CD4-positive, alpha-beta T cell (primary cell): ENCODE measurements at regions not wholly inside any gene's neighbourhood (a gene's known extent, or its start where the extent isn't known, plus 50 kb on each side); places are given as distances from the start of the nearest gene placed in this dataset.

Experiments
- ATAC-seq: fragments of 200-7000 bp; cut with Tn5 transposase; one replicate; pipeline ENCODE4 v1.10.0; 2022; ENCODE audit warnings: mild to moderate bottlenecking; ENCODE audit not compliant: poor library complexity
- CTCF ChIA-PET: fragments of 350-600 bp; sonication (Branson Sonifier 250); formaldehyde crosslinking; loops from one replicate; lab custom pipeline; 2021; ENCODE audit warnings: antibody characterized with exemption, inconsistent platforms; lab: Charles Lee
- POLR2A ChIA-PET: fragments of 350-600 bp; sonication (Branson Sonifier 250); formaldehyde crosslinking; loops from one replicate; lab custom pipeline; 2021; ENCODE audit warnings: antibody characterized with exemption, inconsistent platforms; lab: Charles Lee
- DNase-seq, 14 experiments: peaks; one replicate each; pipeline ENCODE4 v3.0.0-alpha.2; 2013 to 2020; ENCODE audit warnings: mixed read lengths in 2 of 14
- H3K27ac ChIP-seq, 2 donors: one replicate each; pipeline versions ENCODE4 v1.5.1 to v1.7.0; 2013; ENCODE audit warnings: low read length in 2 of 2, low read depth in 1 of 2, mild to moderate bottlenecking in 1 of 2
- H3K27me3 ChIP-seq, 2 experiments: 1 replicate in 1 of 2; 2 replicates in 1 of 2; pipeline versions ENCODE4 v1.6.1 to v1.7.0; 2013; ENCODE audit warnings: low read length in 2 of 2, control low read depth in 1 of 2, mild to moderate bottlenecking in 1 of 2, moderate library complexity in 1 of 2; ENCODE audit not compliant: insufficient read depth in 2 of 2, control insufficient read depth in 1 of 2
- H3K36me3 ChIP-seq: one replicate; pipeline ENCODE4 v1.6.1; 2013; ENCODE audit warnings: low read length, control low read depth; ENCODE audit not compliant: insufficient read depth
- H3K4me1 ChIP-seq: one replicate; pipeline ENCODE4 v1.6.1; 2013; ENCODE audit warnings: low read length, control low read depth; ENCODE audit not compliant: insufficient read depth
- H3K4me3 ChIP-seq: one replicate; pipeline ENCODE4 v1.5.1; 2013; ENCODE audit warnings: mild to moderate bottlenecking, low read length, moderate library complexity
- H3K9me3 ChIP-seq, 2 experiments: 1 replicate in 1 of 2; 2 replicates in 1 of 2; pipeline versions ENCODE4 v1.6.1 to v1.7.0; 2013; ENCODE audit warnings: low read length in 2 of 2, mild to moderate bottlenecking in 2 of 2, control low read depth in 1 of 2, moderate library complexity in 1 of 2; ENCODE audit not compliant: control insufficient read depth in 1 of 2, insufficient read depth in 1 of 2
- H3K27ac Mint-ChIP-seq: one replicate; pipeline ENCODE4 v1.8.0; 2020; ENCODE audit warnings: mixed read lengths
- H3K27me3 Mint-ChIP-seq: one replicate; pipeline ENCODE4 v1.8.0; 2021; ENCODE audit warnings: mixed read lengths
- H3K36me3 Mint-ChIP-seq: one replicate; pipeline ENCODE4 v1.8.0; 2021; ENCODE audit warnings: low read depth, mixed read lengths
- H3K4me1 Mint-ChIP-seq: one replicate; pipeline ENCODE4 v1.8.0; 2021; ENCODE audit warnings: low read depth, mixed read lengths
- H3K4me3 Mint-ChIP-seq: one replicate; pipeline ENCODE4 v1.8.0; 2020; ENCODE audit warnings: mild to moderate bottlenecking, mixed read lengths
- H3K9me3 Mint-ChIP-seq: one replicate; pipeline ENCODE4 v1.8.0; 2020; ENCODE audit warnings: mixed read lengths
- CTCF ChIP-seq: fragments of 200-600 bp; IDR thresholded peaks from one replicate; pipeline ENCODE4 v1.8.0; 2022; ENCODE audit warnings: antibody characterized with exemption, mild to moderate bottlenecking
- intact Hi-C, 2 experiments: fragments of 100-400 bp; cut with DNase I in 1 of 2; cut with micrococcal nuclease in 1 of 2; formaldehyde crosslinking; loops; one replicate each; pipeline versions ENCODE4 v1.15.1 to v1.9.0; 2023 to 2025; cut with DNase I, micrococcal nuclease

DNA sequence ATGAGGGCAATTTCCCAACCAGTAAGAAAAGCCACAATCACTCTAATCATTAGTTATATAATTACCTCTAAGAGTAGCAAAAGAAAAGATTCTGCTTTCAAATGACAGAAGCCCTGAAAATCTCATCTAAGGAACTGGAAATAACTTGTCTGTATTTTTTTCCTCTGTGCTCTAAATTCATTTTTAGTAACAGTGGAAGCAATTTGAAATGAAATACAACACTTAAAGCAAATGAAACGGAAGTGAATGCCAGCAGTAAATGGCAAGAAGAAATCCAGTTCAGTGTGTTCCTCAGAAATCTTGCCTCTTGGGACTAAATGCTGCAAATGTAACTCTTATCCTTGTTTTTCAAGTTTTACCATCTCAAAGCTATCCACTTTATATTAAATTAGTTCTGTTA is 294.9 kb downstream of the TAF11L14 start:
- Histone ChIP-seq H3K4me3 (no peak overlapping the region), H3K27me3 (no peaks in the 10 kb centered on the region), H3K4me1 (no peaks in the 10 kb centered on the region), H3K27ac (no peak overlapping the region), H3K9me3 (peaks cover 16 to 17% of the 10 kb centered on the region in 2 experiments), H3K36me3 (no peaks in the 10 kb centered on the region)
- Mint-ChIP-seq H3K4me1 (no peaks in the 10 kb centered on the region), H3K36me3 (no peaks in the 10 kb centered on the region), H3K27me3 (no peaks in the 10 kb centered on the region), H3K4me3 (no peak overlapping the region), H3K9me3 (peaks cover 20% of the 10 kb centered on the region), H3K27ac (no peak overlapping the region)
- POLR2A ChIA-PET: no interaction called here
- intact Hi-C loops: no loop called here
- TF ChIP-seq CTCF: no peak
- CTCF ChIA-PET: no interaction called here
- DNase-seq: no peak
- no peak for ATAC-seq

- ATAC-seq: no peak
- intact Hi-C loops: no loop called here
- Mint-ChIP-seq H3K4me1 (no peaks in the 10 kb centered on the region), H3K27ac (no peak overlapping the region), H3K27me3 (no peaks in the 10 kb centered on the region), H3K36me3 (no peaks in the 10 kb centered on the region), H3K4me3 (no peak overlapping the region), H3K9me3 (peaks cover 19% of the 10 kb centered on the region)
- no peak for TF ChIP-seq CTCF
- Histone ChIP-seq H3K27ac (no peak overlapping the region), H3K36me3 (no peaks in the 10 kb centered on the region), H3K4me3 (no peak overlapping the region), H3K27me3 (no peaks in the 10 kb centered on the region), H3K9me3 (peaks cover 12 to 20% of the 10 kb centered on the region in 2 experiments), H3K4me1 (no peaks in the 10 kb centered on the region)
- DNase-seq: no peak
- ChIA-PET POLR2A (no interaction called here), CTCF (no interaction called here)
Measured at GRCh38 chr5:17930346-17930745, 296.1 kb downstream of the TAF11L14 start.

- POLR2A ChIA-PET: no interaction called here
- H3K27me3 ChIP-seq: no peaks in the 10 kb centered on the region
- no peaks in the 10 kb centered on the region for H3K4me1 Mint-ChIP-seq
- no peaks in the 10 kb centered on the region for H3K27me3 Mint-ChIP-seq
- no peaks in the 10 kb centered on the region for H3K36me3 Mint-ChIP-seq
- no peak overlapping the region for H3K27ac Mint-ChIP-seq
- no peaks in the 10 kb centered on the region for H3K36me3 ChIP-seq
- no peak overlapping the region for H3K4me3 Mint-ChIP-seq
- H3K4me3 ChIP-seq: no peak overlapping the region
- DNase-seq (no peak), ATAC-seq (no peak)
- intact Hi-C loops: no loop called here
- H3K27ac ChIP-seq: no peak overlapping the region
- H3K9me3 Mint-ChIP-seq: peaks cover 20% of the 10 kb centered on the region
- TF ChIP-seq CTCF: no peak
- peaks cover 4 to 8% of the 10 kb centered on the region in 2 experiments for H3K9me3 ChIP-seq
- CTCF ChIA-PET: no interaction called here
- H3K4me1 ChIP-seq: no peaks in the 10 kb centered on the region
Measured at GRCh38 chr5:17944046-17944445, 309.8 kb downstream of the TAF11L14 start.
